ENCODE measurements at regions not wholly inside any gene's neighbourhood (a gene's known extent, or its start where the extent isn't known, plus 50 kb on each side); places are given as distances from the start of the nearest gene placed in this dataset.

GRCh38 chr18:4582431-4583335 lies 127.6 kb upstream of the DLGAP1 start:
- Histone ChIP-seq H3K79me2 (replicated peaks; ENCODE audit: insufficient read depth, low read length) (no peaks in the 10 kb centered on the region), H3K27me3 (ENCODE audit: insufficient read depth, low read depth, low read length) (no peaks in the 10 kb centered on the region), H3K9ac (ENCODE audit: low read length) (no peak overlapping the region), H4K20me1 (ENCODE audit: insufficient read depth) (no peaks in the 10 kb centered on the region), H3K9me2 (ENCODE audit: insufficient read depth, low read length) (no peaks in the 10 kb centered on the region), H3K27ac (ENCODE audit: low read length) (no peak overlapping the region), H3K4me3 (ENCODE audit: low read length) (no peak overlapping the region), H3K36me3 (ENCODE audit: insufficient read depth, low read length) (no peaks in the 10 kb centered on the region), H3K4me2 (ENCODE audit: low read length) (no peak overlapping the region), H3F3A (ENCODE audit: insufficient read depth, low read length, poor library complexity, severe bottlenecking) (no peaks in the 10 kb centered on the region), H2AFZ (ENCODE audit: low read depth, low read length) (no peak overlapping the region), H3K9me3 (ENCODE audit: low read length) (no peaks in the 10 kb centered on the region)
- no peak for TF ChIP-seq SMC3 (conservative IDR thresholded peaks at IDR 0.05; ENCODE audit: poor library complexity)
- TF ChIP-seq TAF1 (IDR thresholded peaks at IDR 0.05; ENCODE audit: low read depth): no peak
- TF ChIP-seq MXI1 (conservative IDR thresholded peaks at IDR 0.05; ENCODE audit: poor library complexity, severe bottlenecking): no peak
- no peak for TF ChIP-seq REST (IDR thresholded peaks at IDR 0.05; ENCODE audit: borderline replicate concordance)
- no peak for TF ChIP-seq RAD21 (conservative IDR thresholded peaks at IDR 0.05)
- TF ChIP-seq CTCF (IDR thresholded peaks at IDR 0.05; ENCODE audit: poor library complexity, severe bottlenecking): no peak
- no peak for TF ChIP-seq EP300 (conservative IDR thresholded peaks at IDR 0.05; ENCODE audit: poor library complexity, severe bottlenecking)
- no peak for TF ChIP-seq POLR2AphosphoS5 (IDR thresholded peaks at IDR 0.05)
- TF ChIP-seq EZH2 (IDR thresholded peaks at IDR 0.05; ENCODE audit: borderline replicate concordance, insufficient read depth, low read length, poor library complexity, severe bottlenecking): no peak

- Histone ChIP-seq H3K4me2 (ENCODE audit: low read length) (no peak overlapping the region), H3K36me3 (ENCODE audit: insufficient read depth, low read length) (no peaks in the 10 kb centered on the region), H3K79me2 (replicated peaks; ENCODE audit: insufficient read depth, low read length) (no peaks in the 10 kb centered on the region), H2AFZ (ENCODE audit: low read depth, low read length) (no peak overlapping the region), H3K9me2 (ENCODE audit: insufficient read depth, low read length) (no peaks in the 10 kb centered on the region), H4K20me1 (ENCODE audit: insufficient read depth) (no peaks in the 10 kb centered on the region), H3F3A (ENCODE audit: insufficient read depth, low read length, poor library complexity, severe bottlenecking) (no peaks in the 10 kb centered on the region), H3K27me3 (ENCODE audit: insufficient read depth, low read depth, low read length) (no peaks in the 10 kb centered on the region), H3K9ac (ENCODE audit: low read length) (no peak overlapping the region), H3K27ac (ENCODE audit: low read length) (no peak overlapping the region), H3K9me3 (ENCODE audit: low read length) (no peaks in the 10 kb centered on the region), H3K4me3 (ENCODE audit: low read length) (no peak overlapping the region)
- no peak for TF ChIP-seq SMC3 (conservative IDR thresholded peaks at IDR 0.05; ENCODE audit: poor library complexity)
Observed at GRCh38 chr18:4581966-4582365, 126.9 kb upstream of the DLGAP1 start.

Measured in neural cell (in vitro differentiated cells).